CD4-positive, alpha-beta T cell treated with Interleukin-2 at 100 ng/mL for 4 hours (primary cell): ENCODE measurements at regions not wholly inside any gene's neighbourhood (a gene's known extent, or its start where the extent isn't known, plus 50 kb on each side); places are given as distances from the start of the nearest gene placed in this dataset.
"Not testable (repeated sequence)": the region's sequence is repeated elsewhere in the genome, so short reads cannot be mapped to it uniquely, and the experiment has no call there.

Experiments
- DNase-seq: peaks from one replicate; pipeline ENCODE4 v3.0.0-alpha.2; 2020; ENCODE audit warnings: low spot score

GRCh38 chrX:137882960-137883359, 317.0 kb downstream of the ZIC3 start:
- no peak for DNase-seq

- DNase-seq = not testable (repeated sequence)
Measured at GRCh38 chrX:137884813-137885212, 318.9 kb downstream of the ZIC3 start.

- DNase-seq = no peak
Measured at GRCh38 chrX:137891431-137891830, 325.5 kb downstream of the ZIC3 start.

GRCh38 chrX:137896123-137896522, 330.2 kb downstream of the ZIC3 start:
- DNase-seq = no peak

GRCh38 chrX:137915466-137915865, 349.5 kb downstream of the ZIC3 start:
- DNase-seq = no peak

GRCh38 chrX:137916090-137916746, 350.3 kb downstream of the ZIC3 start:
- DNase-seq = no peak

GRCh38 chrX:137926090-137926489, 360.2 kb downstream of the ZIC3 start:
- DNase-seq = no peak

GRCh38 chrX:137929951-137930350, 364.0 kb downstream of the ZIC3 start:
- no peak for DNase-seq

- no peak for DNase-seq
Measured at GRCh38 chrX:137930533-137930932, 364.6 kb downstream of the ZIC3 start.

- not testable (repeated sequence) for DNase-seq
Measured at GRCh38 chrX:137934214-137934613, 368.3 kb downstream of the ZIC3 start.

- DNase-seq = not testable (repeated sequence)
Measured at GRCh38 chrX:137934887-137935286, 369.0 kb downstream of the ZIC3 start.

- DNase-seq = no peak
Measured at GRCh38 chrX:137945470-137945869, 379.5 kb downstream of the ZIC3 start.

- DNase-seq = no peak
Measured at GRCh38 chrX:137969191-137969590, 403.3 kb downstream of the ZIC3 start.

- DNase-seq = no peak
Measured at GRCh38 chrX:137982472-137983172, 416.7 kb downstream of the ZIC3 start.

- no peak for DNase-seq
Measured at GRCh38 chrX:137988470-137988869, 422.5 kb downstream of the ZIC3 start.

GRCh38 chrX:137998619-137999018, 432.7 kb downstream of the ZIC3 start:
- no peak for DNase-seq

GRCh38 chrX:137999071-137999470, 433.1 kb downstream of the ZIC3 start:
- DNase-seq = no peak

- DNase-seq = no peak
Measured at GRCh38 chrX:137999552-137999951, 433.6 kb downstream of the ZIC3 start.

GRCh38 chrX:138001226-138001625, 435.3 kb downstream of the ZIC3 start:
- no peak for DNase-seq

GRCh38 chrX:138006180-138006579, 440.3 kb downstream of the ZIC3 start:
- no peak for DNase-seq

- DNase-seq = no peak
Measured at GRCh38 chrX:138008281-138008680, 442.4 kb downstream of the ZIC3 start.

GRCh38 chrX:138011468-138011867, 445.5 kb downstream of the ZIC3 start:
- DNase-seq = no peak

- DNase-seq = no peak
Measured at GRCh38 chrX:138014577-138014976, 448.6 kb downstream of the ZIC3 start.
